MM.1S (cell line): ENCODE measurements at regions not wholly inside any gene's neighbourhood (a gene's known extent, or its start where the extent isn't known, plus 50 kb on each side); places are given as distances from the start of the nearest gene placed in this dataset.

ENCODE experiments used
- EZH2 ChIP-seq: fragments of 300-600 bp; sonication (generic); optimal IDR thresholded peaks from 2 replicates; pipeline ENCODE3; 2017; ENCODE audit warnings: low read depth, mild to moderate bottlenecking, antibody characterized with exemption, low read length, mixed read lengths
- EZH2phosphoT487 ChIP-seq: fragments of 300-600 bp; sonication (generic); IDR thresholded peaks from 2 replicates; pipeline ENCODE4 v1.6.1; 2018; ENCODE audit warnings: antibody characterized with exemption, low read length
- TF ChIP-seq, protein P1 (sequence below): fragments of 300-600 bp; sonication (generic); IDR thresholded peaks from 2 replicates; pipeline ENCODE4 v1.5.1; 2016; ENCODE audit warnings: antibody characterized with exemption, low read length, mixed read lengths

DNA sequence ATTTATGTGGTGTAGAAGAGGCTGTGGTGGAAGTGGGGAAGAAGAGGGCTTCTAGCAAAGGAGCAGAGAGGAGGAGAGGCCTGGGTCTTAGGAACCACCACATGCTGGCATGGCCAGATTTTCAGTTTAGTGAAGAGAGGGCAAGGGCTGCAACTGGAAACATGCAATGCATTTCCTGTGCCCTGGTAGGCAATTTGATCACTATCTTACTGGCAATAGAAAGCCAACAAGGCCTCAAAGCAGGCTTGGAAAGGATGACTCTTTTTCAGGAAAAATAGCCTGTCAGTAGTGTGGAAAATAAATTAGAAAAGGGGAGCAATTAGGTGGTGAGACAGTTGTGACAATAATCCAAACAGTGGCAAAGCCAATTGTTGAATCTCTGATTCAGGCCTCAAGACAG lies 501.9 kb upstream of the ZFP42 start:
- TF ChIP-seq, protein P1, sequence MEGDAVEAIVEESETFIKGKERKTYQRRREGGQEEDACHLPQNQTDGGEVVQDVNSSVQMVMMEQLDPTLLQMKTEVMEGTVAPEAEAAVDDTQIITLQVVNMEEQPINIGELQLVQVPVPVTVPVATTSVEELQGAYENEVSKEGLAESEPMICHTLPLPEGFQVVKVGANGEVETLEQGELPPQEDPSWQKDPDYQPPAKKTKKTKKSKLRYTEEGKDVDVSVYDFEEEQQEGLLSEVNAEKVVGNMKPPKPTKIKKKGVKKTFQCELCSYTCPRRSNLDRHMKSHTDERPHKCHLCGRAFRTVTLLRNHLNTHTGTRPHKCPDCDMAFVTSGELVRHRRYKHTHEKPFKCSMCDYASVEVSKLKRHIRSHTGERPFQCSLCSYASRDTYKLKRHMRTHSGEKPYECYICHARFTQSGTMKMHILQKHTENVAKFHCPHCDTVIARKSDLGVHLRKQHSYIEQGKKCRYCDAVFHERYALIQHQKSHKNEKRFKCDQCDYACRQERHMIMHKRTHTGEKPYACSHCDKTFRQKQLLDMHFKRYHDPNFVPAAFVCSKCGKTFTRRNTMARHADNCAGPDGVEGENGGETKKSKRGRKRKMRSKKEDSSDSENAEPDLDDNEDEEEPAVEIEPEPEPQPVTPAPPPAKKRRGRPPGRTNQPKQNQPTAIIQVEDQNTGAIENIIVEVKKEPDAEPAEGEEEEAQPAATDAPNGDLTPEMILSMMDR, result no peak
- TF ChIP-seq EZH2 (no peak), EZH2phosphoT487 (no peak)
